Liver (tissue), 8 donors: ENCODE measurements at regions not wholly inside any gene's neighbourhood (a gene's known extent, or its start where the extent isn't known, plus 50 kb on each side); places are given as distances from the start of the nearest gene placed in this dataset.

Source experiments
- DNase-seq: peaks from one replicate; pipeline ENCODE4 v3.0.0-alpha.2; 2017; ENCODE audit warnings: low spot score
- H3K27ac ChIP-seq, 2 donors: one replicate each; pipeline ENCODE4 v1.7.0; 2013; ENCODE audit warnings: inconsistent platforms in 2 of 2, low read length in 2 of 2, control low read depth in 1 of 2, low read depth in 1 of 2, mild to moderate bottlenecking in 1 of 2
- H3K27me3 ChIP-seq, 4 donors: one replicate each; pipeline versions ENCODE4 v1.6.1 to v1.7.0; 2013; ENCODE audit warnings: low read length in 3 of 4, inconsistent platforms in 1 of 4, mild to moderate bottlenecking in 1 of 4, moderate library complexity in 1 of 4; ENCODE audit not compliant: control insufficient read depth in 4 of 4, insufficient read depth in 4 of 4
- H3K36me3 ChIP-seq, 4 donors: one replicate each; pipeline versions ENCODE4 v1.6.1 to v1.7.0; 2013; ENCODE audit warnings: low read length in 3 of 4, mild to moderate bottlenecking in 3 of 4, low read depth in 1 of 4, moderate library complexity in 1 of 4; ENCODE audit not compliant: control insufficient read depth in 4 of 4, insufficient read depth in 3 of 4
- H3K4me1 ChIP-seq, 4 donors: one replicate each; pipeline versions ENCODE4 v1.6.1 to v1.7.0; 2013; ENCODE audit warnings: low read length in 3 of 4, mild to moderate bottlenecking in 3 of 4, moderate library complexity in 1 of 4; ENCODE audit not compliant: control insufficient read depth in 4 of 4, insufficient read depth in 4 of 4
- H3K4me3 ChIP-seq, 3 donors: one replicate each; pipeline versions ENCODE4 v1.6.1 to v1.7.0; 2013; ENCODE audit warnings: low read length in 3 of 3, control low read depth in 1 of 3, low read depth in 1 of 3, mild to moderate bottlenecking in 1 of 3
- H3K9ac ChIP-seq, 2 donors: one replicate each; pipeline ENCODE4 v1.7.0; 2013; ENCODE audit warnings: low read length in 2 of 2, mild to moderate bottlenecking in 2 of 2, moderate library complexity in 2 of 2, control low read depth in 1 of 2, low read depth in 1 of 2
- H3K9me3 ChIP-seq, 4 donors: one replicate each; pipeline versions ENCODE4 v1.6.1 to v1.7.0; 2013; ENCODE audit warnings: low read length in 3 of 4; ENCODE audit not compliant: control insufficient read depth in 4 of 4
- EGR1 ChIP-seq, 2 donors: IDR thresholded peaks; 2 replicates each; pipeline ENCODE4 v1.6.1; 2016 to 2018; ENCODE audit warnings: antibody characterized with exemption in 2 of 2, low read depth in 2 of 2
- FOXA1 ChIP-seq: IDR thresholded peaks from 2 replicates; pipeline ENCODE4 v1.6.1; 2016; ENCODE audit warnings: antibody characterized with exemption
- FOXA2 ChIP-seq: IDR thresholded peaks from 2 replicates; pipeline ENCODE4 v1.6.1; 2016; ENCODE audit warnings: antibody characterized with exemption
- GABPA ChIP-seq, 2 donors: IDR thresholded peaks in 1 of 2; conservative IDR thresholded peaks in 1 of 2; 2 replicates each; pipeline ENCODE4 v1.6.1; 2016; ENCODE audit warnings: antibody characterized with exemption in 2 of 2, mild to moderate bottlenecking in 1 of 2, moderate library complexity in 1 of 2
- HNF4A ChIP-seq, 2 donors: conservative IDR thresholded peaks; 2 replicates each; pipeline ENCODE4 v1.6.1; 2016; ENCODE audit warnings: antibody characterized with exemption in 2 of 2, mild to moderate bottlenecking in 2 of 2
- HNF4G ChIP-seq: IDR thresholded peaks from 2 replicates; pipeline ENCODE4 v1.6.1; 2016; ENCODE audit warnings: antibody characterized with exemption
- JUND ChIP-seq, 2 donors: IDR thresholded peaks; 2 replicates each; pipeline ENCODE4 v1.6.1; 2016; ENCODE audit warnings: antibody characterized with exemption in 2 of 2
- NR2F2 ChIP-seq: IDR thresholded peaks from 2 replicates; pipeline ENCODE4 v1.6.1; 2016; ENCODE audit warnings: antibody characterized with exemption
- RAD21 ChIP-seq, 2 donors: IDR thresholded peaks; 2 replicates each; pipeline ENCODE4 v1.6.1; 2016; ENCODE audit warnings: antibody characterized with exemption in 2 of 2, mild to moderate bottlenecking in 2 of 2
- RXRA ChIP-seq, 2 donors: IDR thresholded peaks; 2 replicates each; pipeline ENCODE4 v1.6.1; 2017 to 2018; ENCODE audit warnings: antibody characterized with exemption in 2 of 2, mild to moderate bottlenecking in 1 of 2
- SP1 ChIP-seq: IDR thresholded peaks from 2 replicates; pipeline ENCODE4 v1.6.1; 2018; ENCODE audit warnings: antibody characterized with exemption, mild to moderate bottlenecking
- YY1 ChIP-seq: IDR thresholded peaks from 2 replicates; pipeline ENCODE4 v1.6.1; 2016; ENCODE audit warnings: antibody characterized with exemption, mild to moderate bottlenecking
- WGBS: extraction: QIAGEN DNeasy Blood & Tissue Kit; methylation state at CpG from one replicate; pipeline ENCODE4 v1.1.7; 2013; 5-methylcytosine and 5-hydroxymethylcytosine counted together
- TF ChIP-seq, protein P1 (sequence below): IDR thresholded peaks from 2 replicates; pipeline ENCODE4 v1.6.1; 2016; ENCODE audit warnings: antibody characterized with exemption
- TF ChIP-seq, protein P2 (sequence below): IDR thresholded peaks from 2 replicates; pipeline ENCODE4 v1.6.1; 2016; ENCODE audit warnings: antibody characterized with exemption
- TF ChIP-seq, protein P3 (sequence below): IDR thresholded peaks from 2 replicates; pipeline ENCODE4 v1.6.1; 2016; ENCODE audit warnings: antibody characterized with exemption, mild to moderate bottlenecking
- TF ChIP-seq, protein P4 (sequence below): fragments of 150-350 bp; IDR thresholded peaks from 2 replicates; pipeline ENCODE4 v1.5.1; 2017; ENCODE audit warnings: improper control_type of control experiment, low read depth, low read length; ENCODE audit not compliant: missing input control
- TF ChIP-seq, protein P5 (sequence below): IDR thresholded peaks from 2 replicates; pipeline ENCODE4 v1.6.1; 2016; ENCODE audit warnings: antibody characterized with exemption
- donor health status: healthy.
- donor health status: healthy.
- donor health status: healthy.
- donor health status: healthy.
- donor health status: healthy.

DNA sequence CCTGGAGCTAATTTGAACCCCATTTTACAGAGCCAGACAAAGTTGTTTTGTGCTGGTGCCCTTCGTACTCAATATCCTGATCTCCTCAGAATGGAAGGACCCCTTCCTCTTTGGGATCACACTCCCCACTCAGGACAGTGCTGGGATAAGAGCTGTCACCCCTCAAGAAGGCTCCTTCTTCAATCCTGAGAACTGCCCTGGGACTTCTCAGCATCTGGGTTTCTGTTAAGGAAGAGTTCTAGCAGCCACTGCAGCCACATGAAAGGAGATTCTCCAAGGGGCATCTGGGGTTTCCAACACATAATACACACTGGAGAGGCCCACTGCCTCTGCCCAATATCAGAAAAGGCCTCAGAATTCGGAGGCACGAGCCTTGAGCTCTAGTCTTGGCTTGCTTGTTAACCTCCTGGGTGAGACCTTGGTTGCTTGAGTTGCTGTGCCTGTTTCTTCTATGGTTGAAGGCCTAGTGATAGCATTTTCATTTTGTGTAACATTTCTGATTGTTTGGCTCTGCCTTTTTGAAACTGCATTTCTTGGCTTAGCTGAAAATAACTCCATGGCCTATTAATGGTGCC, 78.8 kb upstream of the NMNAT3 start:
- 90% methylated on average over 3 of the region's 3 CpGs for WGBS
- H3K4me3 ChIP-seq, result no peak overlapping the region
- no peaks in the 10 kb centered on the region for H3K36me3 ChIP-seq
- H3K9ac ChIP-seq, result no peak overlapping the region
- no peak for TF ChIP-seq NR2F2
- TF ChIP-seq GABPA (IDR thresholded peaks at IDR 0.05 in 1 of 2, conservative IDR thresholded peaks at IDR 0.05 in 1 of 2), result no peak
- TF ChIP-seq RXRA (IDR thresholded peaks at IDR 0.05), result no peak
- TF ChIP-seq FOXA1, result no peak
- TF ChIP-seq, protein P1, sequence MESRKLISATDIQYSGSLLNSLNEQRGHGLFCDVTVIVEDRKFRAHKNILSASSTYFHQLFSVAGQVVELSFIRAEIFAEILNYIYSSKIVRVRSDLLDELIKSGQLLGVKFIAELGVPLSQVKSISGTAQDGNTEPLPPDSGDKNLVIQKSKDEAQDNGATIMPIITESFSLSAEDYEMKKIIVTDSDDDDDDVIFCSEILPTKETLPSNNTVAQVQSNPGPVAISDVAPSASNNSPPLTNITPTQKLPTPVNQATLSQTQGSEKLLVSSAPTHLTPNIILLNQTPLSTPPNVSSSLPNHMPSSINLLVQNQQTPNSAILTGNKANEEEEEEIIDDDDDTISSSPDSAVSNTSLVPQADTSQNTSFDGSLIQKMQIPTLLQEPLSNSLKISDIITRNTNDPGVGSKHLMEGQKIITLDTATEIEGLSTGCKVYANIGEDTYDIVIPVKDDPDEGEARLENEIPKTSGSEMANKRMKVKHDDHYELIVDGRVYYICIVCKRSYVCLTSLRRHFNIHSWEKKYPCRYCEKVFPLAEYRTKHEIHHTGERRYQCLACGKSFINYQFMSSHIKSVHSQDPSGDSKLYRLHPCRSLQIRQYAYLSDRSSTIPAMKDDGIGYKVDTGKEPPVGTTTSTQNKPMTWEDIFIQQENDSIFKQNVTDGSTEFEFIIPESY, result no peak
- TF ChIP-seq HNF4G, result no peak
- TF ChIP-seq RAD21 (IDR thresholded peaks at IDR 0.05), result no peak
- TF ChIP-seq, protein P2, sequence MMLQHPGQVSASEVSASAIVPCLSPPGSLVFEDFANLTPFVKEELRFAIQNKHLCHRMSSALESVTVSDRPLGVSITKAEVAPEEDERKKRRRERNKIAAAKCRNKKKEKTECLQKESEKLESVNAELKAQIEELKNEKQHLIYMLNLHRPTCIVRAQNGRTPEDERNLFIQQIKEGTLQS, result no peak
- TF ChIP-seq, protein P3, sequence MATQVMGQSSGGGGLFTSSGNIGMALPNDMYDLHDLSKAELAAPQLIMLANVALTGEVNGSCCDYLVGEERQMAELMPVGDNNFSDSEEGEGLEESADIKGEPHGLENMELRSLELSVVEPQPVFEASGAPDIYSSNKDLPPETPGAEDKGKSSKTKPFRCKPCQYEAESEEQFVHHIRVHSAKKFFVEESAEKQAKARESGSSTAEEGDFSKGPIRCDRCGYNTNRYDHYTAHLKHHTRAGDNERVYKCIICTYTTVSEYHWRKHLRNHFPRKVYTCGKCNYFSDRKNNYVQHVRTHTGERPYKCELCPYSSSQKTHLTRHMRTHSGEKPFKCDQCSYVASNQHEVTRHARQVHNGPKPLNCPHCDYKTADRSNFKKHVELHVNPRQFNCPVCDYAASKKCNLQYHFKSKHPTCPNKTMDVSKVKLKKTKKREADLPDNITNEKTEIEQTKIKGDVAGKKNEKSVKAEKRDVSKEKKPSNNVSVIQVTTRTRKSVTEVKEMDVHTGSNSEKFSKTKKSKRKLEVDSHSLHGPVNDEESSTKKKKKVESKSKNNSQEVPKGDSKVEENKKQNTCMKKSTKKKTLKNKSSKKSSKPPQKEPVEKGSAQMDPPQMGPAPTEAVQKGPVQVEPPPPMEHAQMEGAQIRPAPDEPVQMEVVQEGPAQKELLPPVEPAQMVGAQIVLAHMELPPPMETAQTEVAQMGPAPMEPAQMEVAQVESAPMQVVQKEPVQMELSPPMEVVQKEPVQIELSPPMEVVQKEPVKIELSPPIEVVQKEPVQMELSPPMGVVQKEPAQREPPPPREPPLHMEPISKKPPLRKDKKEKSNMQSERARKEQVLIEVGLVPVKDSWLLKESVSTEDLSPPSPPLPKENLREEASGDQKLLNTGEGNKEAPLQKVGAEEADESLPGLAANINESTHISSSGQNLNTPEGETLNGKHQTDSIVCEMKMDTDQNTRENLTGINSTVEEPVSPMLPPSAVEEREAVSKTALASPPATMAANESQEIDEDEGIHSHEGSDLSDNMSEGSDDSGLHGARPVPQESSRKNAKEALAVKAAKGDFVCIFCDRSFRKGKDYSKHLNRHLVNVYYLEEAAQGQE, result no peak
- no peak for TF ChIP-seq JUND (IDR thresholded peaks at IDR 0.05)
- no peaks in the 10 kb centered on the region for H3K9me3 ChIP-seq
- no peaks in the 10 kb centered on the region for H3K27me3 ChIP-seq
- H3K27ac ChIP-seq, result no peak overlapping the region
- no peak for DNase-seq
- H3K4me1 ChIP-seq, result peaks cover 3 to 21% (median 17%) of the 10 kb centered on the region in 4 donors

DNA sequence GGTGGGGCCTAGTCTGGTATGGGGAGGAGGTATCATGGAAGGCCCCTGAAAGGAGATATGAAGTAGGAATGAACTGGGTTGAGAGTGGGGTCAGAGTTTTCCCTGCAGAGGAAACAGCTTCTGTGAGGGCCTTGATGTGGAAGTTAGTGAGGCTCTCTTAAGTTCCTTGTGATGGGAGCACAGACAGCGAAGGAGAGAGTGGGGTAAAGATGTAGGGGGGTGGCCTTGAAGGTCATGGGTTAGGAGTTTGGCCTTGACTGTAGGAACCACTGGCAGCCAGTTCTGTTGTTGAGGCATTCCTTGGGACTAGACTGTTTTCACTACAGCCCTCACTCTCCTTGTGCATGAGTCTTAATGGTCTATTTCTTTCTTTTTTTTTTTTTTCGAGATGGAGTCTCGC, 77.8 kb upstream of the NMNAT3 start:
- no peak for DNase-seq
- H3K36me3 ChIP-seq, result no peaks in the 10 kb centered on the region
- peaks cover 0 to 1% (median 0%) of the 10 kb centered on the region in 4 donors for H3K9me3 ChIP-seq
- H3K4me1 ChIP-seq, result peaks cover 3 to 21% (median 17%) of the 10 kb centered on the region in 4 donors
- WGBS, result 91% methylated on average over 3 of the region's 3 CpGs
- H3K27ac ChIP-seq, result no peak overlapping the region
- H3K4me3 ChIP-seq, result no peak overlapping the region
- H3K9ac ChIP-seq, result no peak overlapping the region
- H3K27me3 ChIP-seq, result no peaks in the 10 kb centered on the region
- TF ChIP-seq HNF4G (no peak), RAD21 (IDR thresholded peaks at IDR 0.05) (no peak), HNF4A (conservative IDR thresholded peaks at IDR 0.05) (no peak), JUND (IDR thresholded peaks at IDR 0.05) (no peak), NR2F2 (no peak), EGR1 (IDR thresholded peaks at IDR 0.05; ENCODE audit: low read depth in 2 of 2) (no peak), GABPA (IDR thresholded peaks at IDR 0.05 in 1 of 2, conservative IDR thresholded peaks at IDR 0.05 in 1 of 2) (no peak), RXRA (IDR thresholded peaks at IDR 0.05) (no peak), YY1 (no peak), FOXA1 (no peak), FOXA2 (no peak), SP1 (no peak)
- TF ChIP-seq, protein P4, sequence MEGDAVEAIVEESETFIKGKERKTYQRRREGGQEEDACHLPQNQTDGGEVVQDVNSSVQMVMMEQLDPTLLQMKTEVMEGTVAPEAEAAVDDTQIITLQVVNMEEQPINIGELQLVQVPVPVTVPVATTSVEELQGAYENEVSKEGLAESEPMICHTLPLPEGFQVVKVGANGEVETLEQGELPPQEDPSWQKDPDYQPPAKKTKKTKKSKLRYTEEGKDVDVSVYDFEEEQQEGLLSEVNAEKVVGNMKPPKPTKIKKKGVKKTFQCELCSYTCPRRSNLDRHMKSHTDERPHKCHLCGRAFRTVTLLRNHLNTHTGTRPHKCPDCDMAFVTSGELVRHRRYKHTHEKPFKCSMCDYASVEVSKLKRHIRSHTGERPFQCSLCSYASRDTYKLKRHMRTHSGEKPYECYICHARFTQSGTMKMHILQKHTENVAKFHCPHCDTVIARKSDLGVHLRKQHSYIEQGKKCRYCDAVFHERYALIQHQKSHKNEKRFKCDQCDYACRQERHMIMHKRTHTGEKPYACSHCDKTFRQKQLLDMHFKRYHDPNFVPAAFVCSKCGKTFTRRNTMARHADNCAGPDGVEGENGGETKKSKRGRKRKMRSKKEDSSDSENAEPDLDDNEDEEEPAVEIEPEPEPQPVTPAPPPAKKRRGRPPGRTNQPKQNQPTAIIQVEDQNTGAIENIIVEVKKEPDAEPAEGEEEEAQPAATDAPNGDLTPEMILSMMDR, result no peak
- TF ChIP-seq, protein P3, result no peak
- TF ChIP-seq, protein P5, sequence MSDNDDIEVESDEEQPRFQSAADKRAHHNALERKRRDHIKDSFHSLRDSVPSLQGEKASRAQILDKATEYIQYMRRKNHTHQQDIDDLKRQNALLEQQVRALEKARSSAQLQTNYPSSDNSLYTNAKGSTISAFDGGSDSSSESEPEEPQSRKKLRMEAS, result no peak
- TF ChIP-seq, protein P1, result no peak
- TF ChIP-seq, protein P2, result no peak
